Mononuclear cell (primary cell): ENCODE measurements at regions not wholly inside any gene's neighbourhood (a gene's known extent, or its start where the extent isn't known, plus 50 kb on each side); places are given as distances from the start of the nearest gene placed in this dataset.

Experiments used
- H3K27me3 ChIP-seq: 2 replicates; pipeline ENCODE4 v1.6.0; 2011; ENCODE audit warnings: low read length, control low read depth; ENCODE audit not compliant: insufficient read depth
- H3K4me1 ChIP-seq: 2 replicates; pipeline ENCODE4 v1.5.1; 2011; ENCODE audit warnings: mild to moderate bottlenecking, low read length, control low read depth; ENCODE audit not compliant: insufficient read depth
- H3K4me3 ChIP-seq: 2 replicates; pipeline ENCODE4 v1.5.1; 2011; ENCODE audit warnings: mild to moderate bottlenecking, low read length, moderate library complexity
- H3K9me3 ChIP-seq: 2 replicates; pipeline ENCODE4 v1.5.1; 2011; ENCODE audit warnings: low read depth, mild to moderate bottlenecking, control low read depth, low read length

GRCh38 chr4:23371533-23371932 lies 518.3 kb downstream of the PPARGC1A start:
- no peak overlapping the region for H3K4me3 ChIP-seq
- H3K27me3 ChIP-seq = no peaks in the 10 kb centered on the region
- H3K4me1 ChIP-seq = no peaks in the 10 kb centered on the region
- no peaks in the 10 kb centered on the region for H3K9me3 ChIP-seq

GRCh38 chr4:23369331-23369730 lies 520.5 kb downstream of the PPARGC1A start:
- Histone ChIP-seq H3K9me3 (no peaks in the 10 kb centered on the region), H3K27me3 (no peaks in the 10 kb centered on the region), H3K4me3 (no peak overlapping the region), H3K4me1 (no peaks in the 10 kb centered on the region)

- Histone ChIP-seq H3K9me3 (no peaks in the 10 kb centered on the region), H3K4me1 (no peaks in the 10 kb centered on the region), H3K4me3 (no peak overlapping the region)
These were observed 521.7 kb downstream of the PPARGC1A start for GRCh38 chr4:23368081-23368697.

DNA sequence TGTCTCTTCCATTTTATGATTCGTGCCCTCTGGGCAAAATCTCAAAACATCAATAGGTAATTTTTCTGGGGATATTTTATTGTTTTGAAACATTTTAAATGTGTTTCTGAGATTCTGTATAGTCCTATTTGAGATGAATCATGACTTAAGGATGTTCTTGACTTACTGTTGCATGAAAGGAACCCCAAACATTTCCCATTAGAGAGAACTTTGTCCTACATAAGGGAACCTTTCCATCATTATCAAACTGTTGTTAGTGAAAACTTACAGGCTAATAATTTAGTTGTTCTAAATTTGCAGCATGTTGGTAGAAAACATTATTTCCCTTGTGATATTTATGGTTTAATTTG lies 523.3 kb downstream of the PPARGC1A start:
- no peaks in the 10 kb centered on the region for H3K9me3 ChIP-seq
- H3K4me3 ChIP-seq = no peak overlapping the region
- no peaks in the 10 kb centered on the region for H3K4me1 ChIP-seq
- H3K27me3 ChIP-seq = no peaks in the 10 kb centered on the region

More at GRCh38 chr4:23368081-23368697, 521.7 kb downstream of the PPARGC1A start:
- no peaks in the 10 kb centered on the region for H3K27me3 ChIP-seq

DNA sequence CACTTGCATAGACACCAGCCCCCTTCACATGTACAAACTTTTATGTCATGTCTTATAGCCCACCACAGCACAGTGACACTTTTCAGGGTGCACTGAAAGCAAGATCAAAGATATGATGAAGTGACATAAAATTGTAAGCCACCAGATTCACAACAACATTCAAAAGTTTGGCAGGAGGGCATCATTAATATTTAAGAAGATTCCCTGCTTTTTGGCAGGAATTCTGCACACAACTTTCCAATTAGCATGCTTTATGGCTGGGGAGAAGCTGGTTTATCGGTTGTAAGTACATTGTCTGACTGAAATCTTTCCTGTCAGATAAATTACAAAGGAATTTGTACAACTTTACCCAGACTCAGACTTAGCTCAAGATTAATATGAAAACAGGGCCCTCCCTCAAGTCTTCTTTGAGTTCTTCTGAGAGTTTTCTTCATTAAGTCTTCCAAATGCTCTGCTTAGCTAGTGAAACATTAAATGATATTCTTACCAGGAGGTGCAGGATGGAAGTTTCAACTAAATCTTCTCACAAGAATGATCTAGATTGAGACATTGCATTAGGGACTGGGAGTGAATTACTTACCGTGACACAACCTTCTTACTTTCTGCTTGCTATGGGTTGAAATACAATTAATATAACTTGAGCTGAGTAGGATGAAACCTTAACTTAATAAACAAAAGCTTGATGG lies 523.8 kb downstream of the PPARGC1A start:
- no peaks in the 10 kb centered on the region for H3K27me3 ChIP-seq
- no peak overlapping the region for H3K4me3 ChIP-seq
- no peaks in the 10 kb centered on the region for H3K9me3 ChIP-seq
- no peaks in the 10 kb centered on the region for H3K4me1 ChIP-seq

GRCh38 chr4:23365086-23365485 lies 524.8 kb downstream of the PPARGC1A start:
- no peaks in the 10 kb centered on the region for H3K4me1 ChIP-seq
- no peak overlapping the region for H3K4me3 ChIP-seq
- H3K9me3 ChIP-seq = no peaks in the 10 kb centered on the region
- H3K27me3 ChIP-seq = no peaks in the 10 kb centered on the region

DNA sequence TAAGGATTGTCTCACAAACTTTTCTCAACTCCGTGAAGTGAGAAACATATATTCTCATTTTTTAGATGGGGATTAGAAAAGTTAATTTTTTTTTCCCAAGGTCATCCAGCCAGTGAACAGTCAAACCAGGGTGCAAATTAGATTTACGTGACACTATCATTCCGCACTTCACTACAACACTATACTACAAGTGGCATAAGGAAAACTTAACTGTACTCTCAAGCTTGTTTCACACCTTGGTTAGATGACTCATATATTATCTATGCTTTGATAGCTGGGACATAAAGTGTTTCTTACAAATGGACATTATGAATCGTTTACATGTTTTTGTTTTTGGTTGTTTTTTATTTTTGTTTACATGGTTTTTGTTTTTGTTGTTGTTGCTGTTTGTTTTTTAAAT lies 525.7 kb downstream of the PPARGC1A start:
- Histone ChIP-seq H3K4me1 (no peaks in the 10 kb centered on the region), H3K9me3 (no peaks in the 10 kb centered on the region), H3K27me3 (no peaks in the 10 kb centered on the region), H3K4me3 (no peak overlapping the region)

DNA sequence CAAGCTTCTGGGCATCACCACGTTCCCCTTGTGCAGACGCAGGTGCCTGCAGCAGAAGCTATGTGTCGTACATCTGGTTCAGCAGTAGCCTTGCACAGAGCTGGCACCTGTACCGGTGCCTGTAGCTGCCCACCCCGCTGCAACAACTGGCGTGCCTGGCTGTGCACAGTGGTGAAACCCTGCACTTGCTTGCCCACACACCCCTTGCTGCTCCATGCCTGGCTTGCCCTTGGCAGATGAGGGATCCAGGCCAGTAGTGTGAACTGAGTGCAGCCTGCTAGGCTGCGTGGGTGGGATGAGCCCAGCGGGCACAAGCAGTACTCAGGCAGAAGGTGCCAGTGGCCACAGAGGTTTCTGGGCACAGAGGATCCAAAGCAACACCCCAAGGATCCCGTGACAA lies 528.4 kb downstream of the PPARGC1A start:
- no peaks in the 10 kb centered on the region for H3K9me3 ChIP-seq
- no peak overlapping the region for H3K4me3 ChIP-seq
- no peaks in the 10 kb centered on the region for H3K27me3 ChIP-seq
- H3K4me1 ChIP-seq = no peaks in the 10 kb centered on the region

DNA sequence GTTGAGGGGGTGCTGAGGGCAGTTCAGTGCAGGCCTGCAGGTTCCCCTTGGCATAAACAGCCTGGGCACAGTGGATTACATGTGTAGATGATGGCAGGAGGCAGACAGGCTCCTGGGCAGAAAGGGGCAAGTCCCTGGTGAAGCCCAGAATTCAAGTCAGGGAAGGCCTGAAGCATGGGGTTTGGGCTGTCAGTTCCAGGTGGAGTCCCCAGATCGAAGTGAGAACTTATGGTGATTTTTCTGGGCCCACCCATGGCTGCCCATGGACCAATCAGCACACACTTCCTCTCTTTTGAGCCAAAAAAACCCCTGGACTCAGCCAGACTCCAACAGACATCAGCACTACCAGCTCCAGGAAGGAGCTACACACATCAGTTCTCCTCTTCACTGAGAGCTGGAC lies 529.1 kb downstream of the PPARGC1A start:
- Histone ChIP-seq H3K4me3 (no peak overlapping the region), H3K4me1 (no peaks in the 10 kb centered on the region), H3K9me3 (no peaks in the 10 kb centered on the region), H3K27me3 (no peaks in the 10 kb centered on the region)

- no peaks in the 10 kb centered on the region for H3K9me3 ChIP-seq
- H3K4me1 ChIP-seq = no peaks in the 10 kb centered on the region
- H3K27me3 ChIP-seq = no peaks in the 10 kb centered on the region
- no peak overlapping the region for H3K4me3 ChIP-seq
These were observed 534.6 kb downstream of the PPARGC1A start for GRCh38 chr4:23355258-23355657.

DNA sequence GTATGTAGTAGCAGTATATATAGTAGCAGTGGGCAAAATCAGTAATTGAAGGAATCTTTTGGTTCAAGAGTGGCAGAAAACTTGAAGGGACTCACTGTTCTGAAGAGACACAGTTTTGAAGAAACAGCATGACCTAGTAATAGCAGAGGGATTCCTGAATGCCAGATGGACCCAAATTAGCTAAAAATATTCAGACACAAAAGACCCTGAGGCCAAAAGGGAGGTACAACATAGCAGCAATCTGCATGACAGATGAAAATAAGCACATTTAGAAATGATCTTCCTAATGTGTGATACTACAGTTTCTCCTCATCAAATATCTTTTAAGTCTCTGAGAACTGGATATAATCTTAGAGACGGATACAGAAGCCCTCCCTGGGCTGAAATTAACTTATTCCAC lies 536.6 kb downstream of the PPARGC1A start:
- H3K9me3 ChIP-seq = no peaks in the 10 kb centered on the region
- H3K27me3 ChIP-seq = no peaks in the 10 kb centered on the region
- no peak overlapping the region for H3K4me3 ChIP-seq
- no peaks in the 10 kb centered on the region for H3K4me1 ChIP-seq

DNA sequence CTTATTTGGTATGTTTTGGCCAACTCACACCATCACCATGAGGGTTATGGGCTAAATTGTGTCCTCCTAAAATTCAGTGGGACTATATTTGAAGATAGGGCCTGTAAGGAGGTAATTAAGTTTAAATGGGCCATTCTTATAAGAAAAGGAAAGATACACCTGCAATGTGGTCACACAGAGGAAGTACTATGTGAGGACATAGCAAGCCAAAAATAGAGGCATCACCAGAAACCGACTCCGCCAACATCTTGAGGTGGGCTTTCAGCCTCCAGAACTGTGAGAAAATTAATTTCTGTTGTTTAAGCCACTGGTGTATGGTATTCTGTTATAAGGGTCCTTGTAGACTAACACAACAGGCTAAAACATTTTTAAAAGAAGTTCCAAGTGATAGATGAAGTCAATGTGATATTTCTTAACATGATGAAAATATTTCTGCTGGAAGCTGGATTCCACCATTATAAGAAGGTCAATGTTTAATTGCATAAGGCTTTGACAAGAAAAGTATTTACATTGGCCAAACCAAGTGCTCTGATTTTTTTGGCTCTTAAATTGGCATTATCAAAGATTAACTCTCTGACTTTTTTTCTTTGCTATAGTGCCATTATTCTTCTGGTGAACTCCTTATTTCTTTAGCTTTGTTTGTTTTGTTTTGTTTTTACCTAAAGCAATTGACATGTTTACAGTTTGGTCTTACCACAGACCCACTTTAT lies 540.9 kb downstream of the PPARGC1A start:
- no peak overlapping the region for H3K4me3 ChIP-seq
- H3K4me1 ChIP-seq = no peaks in the 10 kb centered on the region
- H3K9me3 ChIP-seq = no peaks in the 10 kb centered on the region
- no peaks in the 10 kb centered on the region for H3K27me3 ChIP-seq

DNA sequence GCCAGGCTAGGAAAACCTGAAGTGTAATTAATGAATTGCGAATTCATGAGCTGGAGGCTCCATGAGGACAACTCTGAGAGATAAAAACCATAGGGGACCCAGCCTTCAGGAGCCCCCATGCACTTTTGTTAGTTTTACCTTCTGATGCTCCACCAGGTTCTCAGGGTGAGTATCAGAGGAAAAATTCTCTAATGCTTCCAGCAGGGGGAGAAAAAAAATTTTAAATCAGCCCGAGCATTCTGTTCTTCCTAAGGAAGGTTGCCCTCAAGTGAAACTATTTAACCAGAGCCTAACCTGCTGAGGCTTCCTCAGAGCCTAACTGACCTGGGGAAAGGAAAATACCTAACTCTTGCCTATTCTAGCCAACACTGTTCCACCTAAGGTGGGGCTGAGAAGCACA lies 552.6 kb downstream of the PPARGC1A start:
- H3K9me3 ChIP-seq = no peaks in the 10 kb centered on the region
- H3K4me3 ChIP-seq = no peak overlapping the region
- no peaks in the 10 kb centered on the region for H3K27me3 ChIP-seq
- peaks cover 22% of the 10 kb centered on the region for H3K4me1 ChIP-seq

DNA sequence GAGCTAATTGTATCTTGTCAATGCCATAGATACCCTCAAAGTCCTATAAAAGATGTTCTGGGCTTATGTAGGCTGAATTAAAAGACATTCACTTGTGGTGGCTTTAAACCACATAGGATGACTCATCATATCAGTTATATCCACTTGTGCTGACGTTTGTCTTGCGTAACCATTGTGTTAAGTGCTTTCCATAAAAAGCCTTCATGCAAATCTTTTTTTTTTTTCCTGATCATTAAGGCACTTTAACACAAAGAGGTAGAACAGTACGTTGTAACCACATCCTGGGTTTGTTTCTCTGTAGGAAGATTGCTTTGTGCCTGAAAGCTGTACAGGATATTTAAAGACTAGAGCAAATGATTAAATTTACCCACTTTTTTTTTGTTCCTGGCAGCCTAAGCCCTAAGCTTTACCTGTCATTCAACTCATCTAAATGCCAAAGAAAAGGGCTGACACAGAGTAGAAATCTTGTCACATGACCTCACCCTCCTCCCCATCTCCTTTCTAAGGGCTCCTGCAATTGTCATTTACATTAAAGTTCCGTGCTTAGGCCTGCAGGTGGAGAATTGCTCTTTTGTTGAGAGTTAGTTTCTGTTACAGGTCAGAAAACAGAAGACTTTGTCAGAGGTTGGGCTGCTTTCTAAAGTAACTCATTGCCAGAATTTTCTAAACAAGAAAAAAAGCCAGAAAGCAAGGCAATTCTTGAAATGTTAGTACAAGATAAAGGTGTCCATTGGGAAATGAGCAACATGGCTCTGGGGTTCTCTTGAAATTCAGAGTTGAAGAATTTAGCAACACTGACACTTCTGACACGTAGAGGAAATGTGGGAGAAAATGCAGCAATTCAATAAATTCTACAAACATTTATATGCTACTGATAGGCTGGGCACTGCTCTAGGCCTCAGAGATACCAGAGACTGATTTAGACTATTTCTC lies 555.6 kb downstream of the PPARGC1A start:
- no peak overlapping the region for H3K4me3 ChIP-seq
- H3K27me3 ChIP-seq = no peaks in the 10 kb centered on the region
- no peaks in the 10 kb centered on the region for H3K9me3 ChIP-seq
- peaks cover 22% of the 10 kb centered on the region for H3K4me1 ChIP-seq

GRCh38 chr4:23333556-23333945 lies 556.3 kb downstream of the PPARGC1A start:
- no peak overlapping the region for H3K4me3 ChIP-seq
- no peaks in the 10 kb centered on the region for H3K27me3 ChIP-seq
- peaks cover 22% of the 10 kb centered on the region for H3K4me1 ChIP-seq
- no peaks in the 10 kb centered on the region for H3K9me3 ChIP-seq
